ENCODE measurements at regions not wholly inside any gene's neighbourhood (a gene's known extent, or its start where the extent isn't known, plus 50 kb on each side); places are given as distances from the start of the nearest gene placed in this dataset.

GRCh38 chr7:131890176-131890575 lies 333.7 kb upstream of the PODXL start:
- peaks cover 4% of the 10 kb centered on the region for H3K36me3 Mint-ChIP-seq (ENCODE audit: low read depth)
- DNase-seq (ENCODE audit: low read depth, low spot score) = no peak
- H3K27me3 Mint-ChIP-seq (ENCODE audit: low read depth) = peaks cover 35% of the 10 kb centered on the region
- no peak overlapping the region for H3K27ac Mint-ChIP-seq (ENCODE audit: unreplicated experiment)
- peaks cover 7% of the 10 kb centered on the region for H3K9me3 Mint-ChIP-seq
- no peak overlapping the region for H3K4me3 Mint-ChIP-seq
- no peak for TF ChIP-seq CTCF (conservative IDR thresholded peaks at IDR 0.05)
- no peaks in the 10 kb centered on the region for H3K4me1 Mint-ChIP-seq

- Mint-ChIP-seq H3K9me3 (peaks cover 8% of the 10 kb centered on the region), H3K27ac (ENCODE audit: unreplicated experiment) (no peak overlapping the region), H3K4me1 (no peaks in the 10 kb centered on the region), H3K27me3 (ENCODE audit: low read depth) (peaks cover 35% of the 10 kb centered on the region), H3K4me3 (no peak overlapping the region), H3K36me3 (ENCODE audit: low read depth) (peaks cover 4% of the 10 kb centered on the region)
- DNase-seq (ENCODE audit: low read depth, low spot score) = no peak
- TF ChIP-seq CTCF (conservative IDR thresholded peaks at IDR 0.05) = no peak
These were observed 333.2 kb upstream of the PODXL start for GRCh38 chr7:131889572-131890150.

- TF ChIP-seq CTCF (conservative IDR thresholded peaks at IDR 0.05) = no peak
- no peak for DNase-seq (ENCODE audit: low read depth, low spot score)
- Mint-ChIP-seq H3K9me3 (peaks cover 8% of the 10 kb centered on the region), H3K27me3 (ENCODE audit: low read depth) (peaks cover 47% of the 10 kb centered on the region), H3K4me1 (no peaks in the 10 kb centered on the region), H3K36me3 (ENCODE audit: low read depth) (peaks cover 4% of the 10 kb centered on the region), H3K27ac (ENCODE audit: unreplicated experiment) (no peak overlapping the region), H3K4me3 (no peak overlapping the region)
These were observed 327.3 kb upstream of the PODXL start for GRCh38 chr7:131883769-131884168.

- Mint-ChIP-seq H3K27ac (ENCODE audit: unreplicated experiment) (no peak overlapping the region), H3K4me1 (no peaks in the 10 kb centered on the region)
These were observed 326.8 kb upstream of the PODXL start for GRCh38 chr7:131883196-131883595.

GRCh38 chr7:131882321-131882720 lies 325.9 kb upstream of the PODXL start:
- H3K27me3 Mint-ChIP-seq (ENCODE audit: low read depth) = peaks cover 34% of the 10 kb centered on the region

More at GRCh38 chr7:131883196-131883595, 326.8 kb upstream of the PODXL start:
- H3K9me3 Mint-ChIP-seq = peaks cover 8% of the 10 kb centered on the region
- no peak for DNase-seq (ENCODE audit: low read depth, low spot score)
- H3K27me3 Mint-ChIP-seq (ENCODE audit: low read depth) = peaks cover 41% of the 10 kb centered on the region
- TF ChIP-seq CTCF (conservative IDR thresholded peaks at IDR 0.05) = no peak
- H3K4me3 Mint-ChIP-seq = no peak overlapping the region
- peaks cover 4% of the 10 kb centered on the region for H3K36me3 Mint-ChIP-seq (ENCODE audit: low read depth)

More at GRCh38 chr7:131882321-131882720, 325.9 kb upstream of the PODXL start:
- Mint-ChIP-seq H3K36me3 (ENCODE audit: low read depth) (peaks cover 4% of the 10 kb centered on the region), H3K9me3 (peaks cover 8% of the 10 kb centered on the region), H3K27ac (ENCODE audit: unreplicated experiment) (no peak overlapping the region), H3K4me3 (no peak overlapping the region), H3K4me1 (no peaks in the 10 kb centered on the region)
- DNase-seq (ENCODE audit: low read depth, low spot score) = no peak
- TF ChIP-seq CTCF (conservative IDR thresholded peaks at IDR 0.05) = no peak

Measured in neural crest cell (in vitro differentiated cells).